Fibroblast of lung (primary cell): ENCODE measurements at regions not wholly inside any gene's neighbourhood (a gene's known extent, or its start where the extent isn't known, plus 50 kb on each side); places are given as distances from the start of the nearest gene placed in this dataset.
A peak's percentile ranks its signal among the peaks of the same experiment; 100 is the strongest.

Experiments
- DNase-seq, 2 donors: peaks; one replicate each; pipeline versions ENCODE4 v3.0.0 to v3.0.0-alpha.2; 2010; ENCODE audit warnings: low read depth in 2 of 2
- H2AFZ ChIP-seq: 2 replicates; pipeline ENCODE4 v1.5.1; 2012; ENCODE audit warnings: low read length, control low read depth, inconsistent platforms
- H3K27ac ChIP-seq: 2 replicates; pipeline ENCODE4 v1.5.1; 2011; ENCODE audit warnings: low read length, control low read depth; ENCODE audit not compliant: insufficient read depth
- H3K27me3 ChIP-seq: 2 replicates; pipeline ENCODE4 v1.5.1; 2011; ENCODE audit warnings: mild to moderate bottlenecking, low read length; ENCODE audit not compliant: control insufficient read depth, insufficient read depth
- H3K36me3 ChIP-seq: 2 replicates; pipeline ENCODE4 v1.5.1; 2011; ENCODE audit warnings: low read length; ENCODE audit not compliant: control insufficient read depth, insufficient read depth
- H3K4me1 ChIP-seq: 2 replicates; pipeline ENCODE4 v1.5.1; 2011; ENCODE audit warnings: low read length; ENCODE audit not compliant: control insufficient read depth, insufficient read depth; ENCODE audit errors: extremely low read depth
- H3K4me2 ChIP-seq: 2 replicates; pipeline ENCODE4 v1.5.1; 2011; ENCODE audit warnings: low read length, control low read depth; ENCODE audit not compliant: insufficient read depth; ENCODE audit errors: extremely low read depth
- H3K4me3 ChIP-seq, 4 experiments: fragments of 200-600 bp in 1 of 4; sonication (generic) in 1 of 4; replicated peaks in 1 of 4; 2 replicates each; pipeline ENCODE4 v1.5.1; 2011 to 2016; ENCODE audit warnings: low read length in 4 of 4, low read depth in 3 of 4, mild to moderate bottlenecking in 3 of 4, control low read depth in 2 of 4, inconsistent platforms in 1 of 4, mixed read lengths in 1 of 4; ENCODE audit not compliant: insufficient read depth in 1 of 4; ENCODE audit errors: control extremely low read depth in 1 of 4
- H3K79me2 ChIP-seq: 2 replicates; pipeline ENCODE4 v1.5.1; 2012; ENCODE audit warnings: mild to moderate bottlenecking, low read length, inconsistent platforms; ENCODE audit not compliant: control insufficient read depth, insufficient read depth
- H3K9ac ChIP-seq: 2 replicates; pipeline ENCODE4 v1.5.1; 2011; ENCODE audit warnings: mild to moderate bottlenecking, low read length, control low read depth; ENCODE audit not compliant: insufficient read depth
- H3K9me3 ChIP-seq: 2 replicates; pipeline ENCODE4 v1.5.1; 2012; ENCODE audit warnings: low read depth, low read length; ENCODE audit not compliant: control insufficient read depth, insufficient read depth
- H4K20me1 ChIP-seq: 2 replicates; pipeline ENCODE4 v1.5.1; 2011; ENCODE audit warnings: low read length; ENCODE audit not compliant: control insufficient read depth, insufficient read depth; ENCODE audit errors: extremely low read depth
- CTCF ChIP-seq, 2 donors: IDR thresholded peaks in 1 of 2; conservative IDR thresholded peaks in 1 of 2; 1 replicate in 1 of 2; 2 replicates in 1 of 2; pipeline ENCODE4 v1.5.1; 2011 to 2012; ENCODE audit warnings: low read length in 2 of 2, control low read depth in 1 of 2, inconsistent platforms in 1 of 2, low read depth in 1 of 2, mild to moderate bottlenecking in 1 of 2
- EZH2 ChIP-seq: IDR thresholded peaks from 2 replicates; pipeline ENCODE4 v1.5.1; 2012; ENCODE audit warnings: low read length, control low read depth, mild to moderate bottlenecking; ENCODE audit errors: missing control alignments

- DNase-seq: no peak
- no peaks in the 10 kb centered on the region for H3K9me3 ChIP-seq
- no peaks in the 10 kb centered on the region for H4K20me1 ChIP-seq
- no peak overlapping the region for H3K4me3 ChIP-seq
- no peaks in the 10 kb centered on the region for H3K79me2 ChIP-seq
- no peak overlapping the region for H3K9ac ChIP-seq
- no peak overlapping the region for H2AFZ ChIP-seq
- no peaks in the 10 kb centered on the region for H3K4me1 ChIP-seq
- TF ChIP-seq CTCF (conservative IDR thresholded peaks at IDR 0.05 in 1 of 2, IDR thresholded peaks at IDR 0.05 in 1 of 2; ENCODE audit: low read depth in 1 of 2, low read length in 2 of 2) (no peak), EZH2 (no peak)
- H3K4me2 ChIP-seq: no peak overlapping the region
- no peaks in the 10 kb centered on the region for H3K27me3 ChIP-seq
- H3K36me3 ChIP-seq: no peaks in the 10 kb centered on the region
- H3K27ac ChIP-seq: no peak overlapping the region
Measured at GRCh38 chr12:78534311-78534710, 330.3 kb upstream of the SYT1 start.

- Histone ChIP-seq H3K79me2 (no peaks in the 10 kb centered on the region), H2AFZ (no peak overlapping the region), H3K27ac (no peak overlapping the region), H3K9me3 (no peaks in the 10 kb centered on the region), H3K9ac (no peak overlapping the region), H4K20me1 (no peaks in the 10 kb centered on the region), H3K4me2 (no peak overlapping the region), H3K4me3 (no peak overlapping the region), H3K27me3 (no peaks in the 10 kb centered on the region), H3K36me3 (no peaks in the 10 kb centered on the region), H3K4me1 (no peaks in the 10 kb centered on the region)
- DNase-seq: peak in 1 of 2 donors; percentile 67
- TF ChIP-seq EZH2: no peak
- TF ChIP-seq CTCF (conservative IDR thresholded peaks at IDR 0.05 in 1 of 2, IDR thresholded peaks at IDR 0.05 in 1 of 2; ENCODE audit: low read depth in 1 of 2, low read length in 2 of 2): no peak
Measured at GRCh38 chr12:78540606-78541336, 323.8 kb upstream of the SYT1 start.

GRCh38 chr12:78550831-78551230 is 313.7 kb upstream of the SYT1 start:
- Histone ChIP-seq H2AFZ (no peak overlapping the region), H3K4me2 (no peak overlapping the region), H3K36me3 (no peaks in the 10 kb centered on the region), H4K20me1 (no peaks in the 10 kb centered on the region), H3K9ac (no peak overlapping the region), H3K9me3 (no peaks in the 10 kb centered on the region), H3K4me3 (no peak overlapping the region), H3K27ac (no peak overlapping the region), H3K27me3 (no peaks in the 10 kb centered on the region), H3K79me2 (no peaks in the 10 kb centered on the region), H3K4me1 (no peaks in the 10 kb centered on the region)
- no peak for TF ChIP-seq CTCF (conservative IDR thresholded peaks at IDR 0.05 in 1 of 2, IDR thresholded peaks at IDR 0.05 in 1 of 2; ENCODE audit: low read depth in 1 of 2, low read length in 2 of 2)
- no peak for TF ChIP-seq EZH2
- DNase-seq: no peak
